ENCODE measurements at regions not wholly inside any gene's neighbourhood (a gene's known extent, or its start where the extent isn't known, plus 50 kb on each side); places are given as distances from the start of the nearest gene placed in this dataset.

DNA sequence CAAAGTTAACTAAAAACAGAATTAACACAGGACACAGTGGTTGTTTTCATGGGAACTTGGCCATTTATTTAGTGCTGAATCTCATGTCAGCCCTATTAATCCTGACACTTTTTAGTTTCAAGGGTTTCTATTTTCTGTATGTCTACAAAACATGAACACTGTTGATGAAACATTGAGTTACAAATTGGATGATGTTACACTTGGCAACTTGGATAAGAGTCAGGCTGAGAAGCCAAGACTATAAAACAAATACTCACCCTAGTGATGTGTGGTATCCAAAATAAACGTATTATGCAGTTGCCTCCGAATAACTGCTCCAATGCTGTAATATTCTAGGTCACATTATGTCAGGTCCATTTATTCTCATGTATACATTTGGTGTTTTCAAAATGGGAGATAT, 349.6 kb downstream of the ZIC1 start:
- no peak for DNase-seq (ENCODE audit: low spot score)

DNA sequence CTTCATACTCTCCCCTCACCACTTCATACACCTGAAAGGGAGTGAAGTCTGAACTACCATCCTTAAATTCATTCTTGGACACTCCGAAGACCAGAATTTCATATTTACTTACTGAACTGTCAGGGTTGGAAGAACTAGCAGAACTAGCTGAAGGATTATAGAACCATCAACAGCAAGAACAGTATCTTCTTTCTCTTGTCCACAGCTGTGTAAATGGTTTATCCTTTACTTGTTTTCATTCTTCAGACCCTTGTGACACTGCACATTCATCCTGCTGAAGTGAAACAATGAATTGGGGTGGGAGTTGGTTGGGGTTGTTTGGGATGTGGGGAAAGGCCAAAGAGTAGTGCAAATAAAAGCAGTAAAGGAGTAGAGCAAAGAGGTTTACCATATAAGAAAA, 350.9 kb downstream of the ZIC1 start:
- no peak for DNase-seq (ENCODE audit: low spot score)

DNA sequence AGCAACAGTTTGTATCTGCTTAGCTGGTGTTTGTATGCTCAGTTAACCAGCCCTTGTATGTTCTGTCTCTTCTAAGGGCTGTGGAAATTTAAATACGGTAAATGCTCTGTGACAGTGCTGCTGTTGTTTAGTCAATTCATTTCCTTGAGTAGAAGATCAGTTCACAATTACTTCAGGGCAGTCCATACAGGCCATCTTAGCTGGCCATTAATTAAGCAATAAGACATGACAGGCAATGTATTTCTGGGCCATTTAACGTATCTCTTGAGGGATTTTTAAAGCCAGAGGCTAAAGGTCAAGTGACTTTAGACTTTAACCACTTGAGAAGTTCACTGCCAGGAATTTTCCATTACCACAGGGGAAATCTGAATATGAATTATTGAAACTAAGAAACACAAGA, 351.8 kb downstream of the ZIC1 start:
- no peak for DNase-seq (ENCODE audit: low spot score)

GRCh38 chr3:147773116-147773630, 364.0 kb downstream of the ZIC1 start:
- no peak for DNase-seq (ENCODE audit: low spot score)

DNA sequence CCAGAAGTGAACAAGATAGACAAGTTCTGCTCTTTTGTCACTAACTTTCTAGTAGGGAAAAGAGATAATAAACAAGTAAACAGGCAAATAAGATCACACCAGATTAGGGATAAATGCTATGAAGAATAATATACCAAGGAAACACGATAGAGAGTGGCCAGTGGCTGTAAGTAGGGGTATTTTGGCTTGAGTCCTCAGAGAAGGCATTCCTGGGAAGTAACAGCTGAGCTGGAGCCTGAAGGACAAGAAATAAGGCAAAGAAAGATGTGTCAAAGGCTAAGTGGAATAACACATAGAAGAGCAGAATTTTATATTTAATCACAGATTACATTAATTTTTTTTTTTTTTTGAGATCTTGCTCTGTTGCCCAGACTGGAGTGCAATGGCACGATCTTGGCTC, 366.2 kb downstream of the ZIC1 start:
- no peak for DNase-seq (ENCODE audit: low spot score)

DNA sequence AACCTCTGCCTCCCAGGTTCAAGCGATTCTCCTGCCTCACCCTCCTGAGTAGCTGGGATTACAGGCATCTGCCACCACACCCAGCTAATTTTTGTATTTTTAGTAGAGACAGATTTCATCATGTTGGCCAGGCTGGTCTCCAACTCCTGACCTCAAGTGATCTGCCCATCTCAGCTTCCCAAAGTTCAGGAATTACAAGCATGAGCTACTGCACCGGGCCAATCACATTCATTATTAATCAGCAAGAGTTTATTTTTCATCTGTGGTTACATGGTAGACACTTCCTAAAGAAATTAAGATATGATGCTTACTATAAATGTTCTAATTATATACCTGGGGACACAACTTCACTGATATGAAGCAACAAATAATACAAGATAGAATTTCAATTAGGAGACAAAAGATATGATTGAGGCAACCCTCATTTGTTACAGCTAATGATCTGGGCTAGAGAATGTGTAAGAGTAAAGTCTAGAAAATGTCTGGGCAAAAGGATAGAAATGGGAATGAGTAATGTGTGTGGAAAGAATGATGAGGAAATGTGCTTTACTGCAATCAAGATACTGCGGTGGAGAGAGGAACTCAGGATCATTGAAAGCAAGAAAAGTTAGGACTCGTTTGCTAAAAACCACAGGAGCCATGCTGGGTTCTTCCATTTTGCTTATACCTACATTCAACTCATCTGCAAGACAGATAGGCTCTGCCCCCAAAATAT, 366.8 kb downstream of the ZIC1 start:
- DNase-seq (ENCODE audit: low spot score), result no peak

GRCh38 chr3:147793841-147794240, 384.7 kb downstream of the ZIC1 start:
- no peak for DNase-seq (ENCODE audit: low spot score)

GRCh38 chr3:147794596-147794995, 385.4 kb downstream of the ZIC1 start:
- no peak for DNase-seq (ENCODE audit: low spot score)

DNA sequence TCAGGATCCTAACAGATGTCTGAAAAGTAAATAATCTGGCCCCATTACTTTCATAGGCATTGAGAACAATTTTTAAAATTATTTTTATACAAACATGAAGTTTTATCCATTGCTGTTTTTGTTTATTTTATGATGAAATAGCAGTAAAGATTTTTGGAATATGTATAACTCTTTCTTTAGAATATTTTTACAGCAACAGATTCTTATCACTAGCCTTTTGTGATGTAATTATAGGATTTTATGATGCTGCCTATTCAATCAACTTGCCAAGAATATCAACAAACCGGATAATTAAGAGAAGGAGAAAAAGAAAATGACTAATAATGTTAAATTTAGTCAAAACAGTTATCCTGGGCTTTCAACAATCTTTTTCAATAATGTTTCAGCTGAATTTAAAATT, 386.3 kb downstream of the ZIC1 start:
- no peak for DNase-seq (ENCODE audit: low spot score)

- DNase-seq (ENCODE audit: low spot score), result no peak
These were observed 387.9 kb downstream of the ZIC1 start for GRCh38 chr3:147797095-147797494.

DNA sequence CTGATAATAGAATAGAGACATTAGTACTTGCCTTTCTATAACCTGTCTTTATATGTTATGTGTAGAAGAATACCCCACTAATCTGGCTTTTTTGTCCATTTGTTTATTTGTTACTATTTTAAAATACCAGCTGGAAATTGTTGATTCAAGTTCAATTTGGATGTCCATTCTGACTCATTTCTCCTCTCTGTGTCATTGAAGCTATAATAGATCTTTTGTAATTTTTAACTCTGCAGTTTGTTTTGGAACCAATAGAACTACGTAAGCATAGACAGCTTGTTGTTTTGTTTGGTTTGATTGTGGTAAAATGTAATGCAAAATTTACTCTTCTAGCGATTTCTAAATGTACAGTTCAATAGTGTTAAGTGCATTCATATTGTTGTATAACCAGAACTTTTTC, 390.4 kb downstream of the ZIC1 start:
- no peak for DNase-seq (ENCODE audit: low spot score)

DNA sequence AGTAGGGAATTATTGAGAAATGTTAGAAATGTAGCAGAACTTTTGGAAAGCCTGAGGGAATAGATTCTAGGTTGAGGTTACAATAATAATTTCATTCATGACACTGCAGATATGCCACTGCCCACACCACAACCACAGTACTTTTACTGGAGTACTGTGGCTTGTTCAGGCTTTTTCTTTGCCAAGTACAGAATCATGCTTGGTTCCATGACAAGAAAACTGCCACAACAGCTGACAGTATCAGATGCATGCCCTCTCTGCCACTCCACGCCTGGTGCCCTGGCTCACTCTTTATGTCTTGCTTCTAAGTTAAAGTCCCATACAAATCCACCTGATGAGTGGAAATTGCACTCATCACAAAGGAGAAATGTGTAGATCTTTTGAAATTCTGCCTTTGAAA, 398.6 kb downstream of the ZIC1 start:
- no peak for DNase-seq (ENCODE audit: low spot score)

DNA sequence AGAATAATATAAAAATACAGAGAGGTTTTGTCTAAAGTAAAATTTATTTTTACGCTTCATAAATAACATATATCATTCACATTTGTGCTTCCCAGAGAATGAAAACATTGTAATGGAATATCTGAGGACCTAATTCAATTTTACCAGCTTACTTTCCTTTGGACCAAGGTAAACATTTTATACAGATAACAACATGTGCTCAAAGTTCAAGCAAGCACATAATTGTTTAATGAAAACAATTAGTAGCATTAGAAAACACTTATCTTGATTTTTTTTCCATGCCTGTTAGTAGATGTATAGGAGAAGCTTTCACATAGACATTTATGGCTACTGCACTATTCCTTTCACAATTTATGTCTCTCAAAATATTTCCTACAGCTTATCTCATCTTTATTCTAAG, 400.0 kb downstream of the ZIC1 start:
- DNase-seq (ENCODE audit: low spot score), result no peak

DNA sequence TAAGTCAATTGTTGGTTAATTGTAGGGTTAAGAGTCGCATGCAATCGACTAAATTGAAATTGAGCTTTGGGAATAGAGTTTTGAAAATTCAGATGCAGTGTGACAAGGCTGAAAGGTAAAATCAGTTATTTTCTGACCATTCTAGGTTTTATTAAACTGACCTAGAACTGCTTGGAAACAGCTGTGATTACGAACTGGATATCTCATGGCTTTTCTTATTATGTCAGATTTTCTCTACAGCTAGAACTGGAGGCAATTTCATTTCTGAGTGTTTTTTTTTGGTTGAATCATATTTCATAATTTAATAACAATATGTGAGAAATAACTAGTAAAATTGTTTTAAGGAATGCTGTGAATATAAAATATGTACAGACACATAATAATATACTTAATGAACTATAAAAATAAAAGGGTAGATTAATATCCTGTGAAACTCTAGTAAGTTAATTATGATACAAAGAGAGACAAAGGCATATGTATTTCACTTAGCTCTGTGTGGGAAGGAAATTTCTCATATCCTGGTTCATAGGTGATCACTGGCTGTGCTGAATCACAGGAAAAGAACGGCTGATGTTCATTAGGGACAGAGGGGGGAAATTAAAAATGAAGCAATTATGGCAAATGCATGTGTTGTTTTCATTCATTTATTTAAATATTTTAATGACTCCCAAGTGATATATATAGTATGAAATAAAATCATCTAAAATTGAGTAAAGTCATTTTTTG, 403.2 kb downstream of the ZIC1 start:
- no peak for DNase-seq (ENCODE audit: low spot score)

- no peak for DNase-seq (ENCODE audit: low spot score)
These were observed 404.1 kb downstream of the ZIC1 start for GRCh38 chr3:147813256-147813655.

DNA sequence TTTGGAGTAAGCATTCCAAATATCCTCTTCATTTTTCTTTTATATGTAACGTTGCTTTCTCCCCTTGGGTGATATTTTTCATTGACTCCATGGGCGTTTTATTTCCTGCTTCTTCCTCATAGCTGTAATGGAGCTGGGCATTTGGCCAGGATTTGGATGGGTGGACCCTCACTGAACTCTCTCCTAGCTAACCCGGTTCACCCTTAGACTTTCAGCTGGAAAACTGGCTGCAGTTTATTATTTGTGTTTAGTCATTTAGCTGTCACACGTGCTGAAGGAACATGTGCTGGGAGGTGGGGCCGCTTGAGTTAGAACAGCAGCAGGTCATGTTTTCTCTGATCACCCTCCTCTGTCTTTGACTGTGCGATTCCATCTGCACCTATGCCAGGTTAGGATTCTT, 407.6 kb downstream of the ZIC1 start:
- peak; percentile 56 for DNase-seq (ENCODE audit: low spot score)

GRCh38 chr3:147832611-147833010, 423.4 kb downstream of the ZIC1 start:
- no peak for DNase-seq (ENCODE audit: low spot score)

GRCh38 chr3:147836330-147836729, 427.2 kb downstream of the ZIC1 start:
- DNase-seq (ENCODE audit: low spot score), result no peak

DNA sequence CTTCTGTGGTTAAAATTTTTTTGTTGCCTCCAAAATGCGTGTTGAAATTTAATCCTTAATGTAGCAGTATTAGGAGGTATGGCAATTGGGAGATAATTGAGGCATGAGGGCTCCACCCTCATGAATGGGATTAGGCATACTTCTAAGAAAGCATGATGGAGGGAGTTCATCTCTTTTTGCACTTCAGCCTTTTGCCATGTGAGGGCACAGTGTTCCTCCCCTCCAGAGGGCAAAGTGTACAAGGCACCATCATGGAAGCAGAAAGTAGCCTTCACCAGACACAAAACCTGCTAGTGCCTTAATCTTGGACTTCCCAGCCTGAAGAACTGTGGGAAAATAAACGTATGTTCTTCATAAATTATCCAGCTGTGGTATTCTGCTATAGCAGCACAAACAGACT, 429.5 kb downstream of the ZIC1 start:
- no peak for DNase-seq (ENCODE audit: low spot score)

GRCh38 chr3:147843331-147843730, 434.2 kb downstream of the ZIC1 start:
- no peak for DNase-seq (ENCODE audit: low spot score)

DNA sequence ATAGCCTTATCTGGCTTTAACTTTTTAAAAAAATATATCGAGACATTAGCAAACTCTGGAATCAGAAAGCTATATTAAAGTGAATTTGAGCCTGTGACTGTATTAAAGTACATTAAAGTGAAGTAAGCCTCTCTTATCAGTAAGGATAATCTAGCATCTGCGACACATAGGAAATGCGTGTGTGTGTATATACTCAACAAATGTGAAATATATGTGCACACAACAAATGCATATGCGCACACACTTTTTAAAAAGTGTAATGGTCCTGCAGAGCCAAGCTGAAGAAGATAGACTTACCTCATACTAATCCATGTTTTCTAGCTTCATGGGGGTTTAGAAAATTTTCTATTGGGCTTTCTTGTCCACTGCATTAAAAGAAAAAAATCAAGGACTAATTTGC, 437.1 kb downstream of the ZIC1 start:
- DNase-seq (ENCODE audit: low spot score), result no peak

DNA sequence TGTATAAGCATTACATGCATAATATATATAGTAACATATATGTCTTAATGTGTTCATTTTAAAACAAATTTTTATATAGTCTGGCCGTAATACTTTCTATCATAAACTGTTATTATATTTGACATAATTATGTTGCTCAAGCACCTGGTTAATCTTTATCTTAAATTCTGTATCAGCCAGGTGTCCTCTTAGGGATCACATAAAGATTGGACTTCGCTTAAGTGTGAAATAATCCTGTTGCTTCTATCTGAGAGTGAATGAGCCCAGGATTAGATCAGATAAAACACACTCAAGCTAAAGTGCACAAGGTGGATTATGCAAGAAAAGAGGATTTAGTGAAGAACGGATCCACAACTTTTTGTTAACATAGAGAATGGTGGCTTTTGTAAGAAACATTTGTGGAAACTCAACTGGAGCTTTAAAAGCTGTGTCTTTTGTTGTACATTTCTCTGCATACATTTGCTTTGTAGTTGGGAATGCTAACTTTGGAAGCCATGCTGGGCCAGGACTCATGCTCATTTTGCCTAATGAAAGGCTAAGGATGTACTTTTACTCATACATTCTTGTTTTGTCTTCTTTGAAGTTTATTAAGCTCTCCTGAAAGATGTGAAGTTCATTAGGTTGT, 437.8 kb downstream of the ZIC1 start:
- DNase-seq (ENCODE audit: low spot score), result no peak

DNA sequence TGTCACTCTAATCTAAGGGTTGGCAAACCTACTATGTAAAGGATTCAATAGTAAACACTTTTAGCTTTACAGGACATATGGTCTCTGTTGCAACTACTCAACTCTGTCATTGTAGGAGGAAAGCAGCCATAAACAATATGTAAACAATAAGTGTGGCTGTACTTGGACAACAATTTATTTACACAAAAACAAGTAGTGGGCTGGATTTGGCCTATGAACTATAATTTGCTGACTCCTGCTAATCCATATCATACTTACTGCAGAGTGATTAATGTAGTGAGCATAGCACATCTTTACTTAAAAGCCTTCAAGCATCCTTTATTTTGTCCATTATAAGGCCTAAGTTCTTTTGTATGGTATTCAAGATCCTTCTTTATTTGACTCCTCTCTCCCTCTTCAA, 441.9 kb downstream of the ZIC1 start:
- no peak for DNase-seq (ENCODE audit: low spot score)

Data from ureter (tissue), 1 donor.